ENCODE measurements at regions not wholly inside any gene's neighbourhood (a gene's known extent, or its start where the extent isn't known, plus 50 kb on each side); places are given as distances from the start of the nearest gene placed in this dataset.
A peak's percentile ranks its signal among the peaks of the same experiment; 100 is the strongest.
"Not testable (repeated sequence)": the region's sequence is repeated elsewhere in the genome, so short reads cannot be mapped to it uniquely, and the experiment has no call there.

DNA sequence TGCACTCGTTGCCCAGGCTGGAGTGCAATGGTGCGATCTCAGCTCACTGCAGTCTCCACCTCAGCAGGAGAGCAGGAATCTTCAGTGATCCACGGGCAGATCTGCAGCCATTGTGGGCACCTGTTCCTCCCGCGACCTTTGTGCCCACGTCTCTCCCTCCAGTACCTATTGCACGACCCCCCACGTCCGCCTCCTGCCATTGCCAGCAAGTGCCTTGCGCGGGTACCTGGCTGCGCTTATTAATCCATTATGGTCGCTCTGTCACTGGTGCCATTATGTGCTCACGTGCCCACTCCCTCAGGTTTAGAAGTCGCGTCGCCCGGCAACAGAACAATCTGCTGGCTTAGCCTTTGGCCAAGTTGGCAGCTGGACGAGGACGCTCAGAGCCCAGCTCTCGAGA lies 146.2 kb upstream of the C1QTNF3 start:
- not testable (repeated sequence) for DNase-seq (ENCODE audit: low read depth)

DNA sequence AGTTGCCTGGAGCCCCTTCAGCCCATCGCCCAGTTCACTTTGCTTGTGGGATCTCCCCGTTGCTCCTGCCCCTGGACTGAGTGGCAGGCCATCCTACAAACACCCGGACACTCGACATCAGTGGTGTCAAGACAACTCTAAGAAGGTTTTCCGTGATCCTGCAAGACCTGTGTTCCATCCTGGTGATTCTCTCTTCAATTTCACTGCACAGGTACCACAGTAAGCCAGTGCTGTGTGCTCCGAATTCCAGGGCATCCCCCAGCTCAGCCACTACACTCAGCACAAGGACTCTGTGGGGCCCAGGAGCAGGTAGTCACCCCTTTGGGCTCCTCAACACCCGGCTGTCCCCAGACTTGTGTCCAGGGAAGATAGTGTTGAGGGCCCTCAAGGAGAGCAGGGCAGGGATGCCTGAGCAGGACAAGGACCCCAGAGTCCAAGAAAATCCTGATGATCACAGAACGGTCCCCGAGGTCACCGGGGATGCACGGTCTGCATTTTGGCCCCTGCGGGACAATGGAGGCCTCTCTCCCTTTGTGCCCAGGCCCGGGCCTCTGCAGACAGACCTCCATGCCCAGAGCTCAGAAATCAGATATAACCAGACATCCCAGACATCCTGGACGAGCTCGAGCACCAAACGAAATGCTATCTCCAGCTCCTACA lies 146.9 kb upstream of the C1QTNF3 start:
- not testable (repeated sequence) for DNase-seq (ENCODE audit: low read depth)

DNA sequence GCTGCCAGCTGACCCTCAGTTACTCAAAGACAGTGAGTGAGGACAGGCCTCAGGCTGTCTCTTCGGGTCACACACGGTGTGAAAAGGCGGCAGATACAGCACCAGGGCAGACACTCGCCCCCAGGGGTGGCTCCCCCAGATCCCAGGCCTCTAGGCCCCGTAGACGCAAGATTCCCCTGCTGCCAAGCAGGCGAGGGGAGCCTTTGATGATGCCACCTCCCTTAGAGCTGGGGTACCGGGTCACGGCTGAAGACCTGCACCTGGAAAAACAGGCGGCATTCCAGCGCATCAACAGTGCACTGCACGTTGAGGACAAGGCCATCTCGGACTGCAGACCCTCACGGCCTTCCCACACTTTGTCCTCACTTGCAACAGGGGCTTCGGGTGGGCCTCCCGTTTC lies 147.5 kb upstream of the C1QTNF3 start:
- DNase-seq (ENCODE audit: low read depth), result not testable (repeated sequence)

DNA sequence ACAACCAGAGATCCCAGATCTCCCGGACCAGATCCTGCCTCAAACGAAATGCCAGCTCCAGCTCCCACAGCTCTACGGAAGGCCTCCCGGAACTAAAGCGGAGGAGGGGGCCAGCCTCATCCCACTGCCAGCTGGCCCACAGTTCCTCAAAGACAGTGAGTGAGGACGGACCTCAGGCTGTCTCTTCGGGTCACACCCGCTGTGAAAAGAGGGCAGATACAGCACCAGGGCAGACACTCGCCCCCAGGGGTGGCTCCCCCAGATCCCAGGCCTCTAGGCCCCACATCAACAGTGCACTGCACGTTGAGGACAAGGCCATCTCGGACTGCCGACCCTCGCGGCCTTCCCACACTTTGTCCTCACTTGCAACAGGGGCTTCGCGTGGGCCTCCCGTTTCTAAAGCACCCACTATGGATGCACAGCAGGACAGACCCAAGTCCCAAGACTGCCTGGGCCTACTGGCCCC lies 148.3 kb upstream of the C1QTNF3 start:
- DNase-seq (ENCODE audit: low read depth), result not testable (repeated sequence)

DNA sequence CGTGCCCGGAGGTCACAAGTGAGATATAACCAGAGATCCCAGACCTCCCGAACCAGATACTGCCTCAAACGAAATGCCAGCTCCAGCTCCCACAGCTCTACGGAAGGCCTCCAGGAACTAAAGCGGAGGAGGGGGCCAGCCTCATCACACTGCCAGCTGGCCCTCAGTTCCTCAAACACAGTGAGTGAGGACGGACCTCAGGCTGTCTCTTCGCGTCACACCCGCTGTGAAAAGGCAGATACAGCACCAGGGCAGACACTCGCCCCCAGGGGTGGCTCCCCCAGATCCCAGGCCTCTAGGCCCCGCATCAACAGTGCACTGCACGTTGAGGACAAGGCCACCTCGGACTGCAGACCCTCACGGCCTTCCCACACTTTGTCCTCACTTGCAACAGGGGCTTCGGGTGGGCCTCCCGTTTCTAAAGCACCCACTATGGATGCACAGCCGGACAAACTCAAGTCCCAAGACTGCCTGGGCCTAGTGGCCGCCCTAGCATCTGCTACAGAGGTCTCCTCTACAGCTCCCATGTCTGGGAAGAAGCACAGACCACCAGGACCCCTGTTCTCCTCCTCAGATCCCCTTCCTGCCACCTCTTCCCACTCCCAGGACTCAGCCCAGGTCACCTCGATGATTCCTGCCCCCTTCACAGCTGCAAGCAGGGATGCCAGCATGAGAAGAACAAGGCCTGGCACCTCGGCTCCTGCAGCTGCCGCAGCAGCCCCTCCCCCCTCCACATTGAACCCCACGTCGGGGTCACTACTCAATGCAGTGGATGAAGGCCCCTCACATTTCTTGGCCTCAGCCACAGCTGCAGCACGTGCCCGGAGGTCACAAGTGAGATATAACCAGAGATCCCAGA lies 149.3 kb upstream of the C1QTNF3 start:
- DNase-seq (ENCODE audit: low read depth), result not testable (repeated sequence)

DNA sequence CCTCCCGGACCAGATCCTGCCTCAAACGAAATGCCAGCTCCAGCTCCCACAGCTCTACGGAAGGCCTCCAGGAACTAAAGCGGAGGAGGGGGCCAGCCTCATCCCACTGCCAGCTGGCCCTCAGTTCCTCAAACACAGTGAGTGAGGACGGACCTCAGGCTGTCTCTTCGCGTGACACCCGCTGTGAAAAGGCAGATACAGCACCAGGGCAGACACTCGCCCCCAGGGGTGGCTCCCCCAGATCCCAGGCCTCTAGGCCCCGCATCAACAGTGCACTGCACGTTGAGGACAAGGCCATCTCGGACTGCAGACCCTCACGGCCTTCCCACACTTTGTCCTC lies 149.9 kb upstream of the C1QTNF3 start:
- not testable (repeated sequence) for DNase-seq (ENCODE audit: low read depth)

DNA sequence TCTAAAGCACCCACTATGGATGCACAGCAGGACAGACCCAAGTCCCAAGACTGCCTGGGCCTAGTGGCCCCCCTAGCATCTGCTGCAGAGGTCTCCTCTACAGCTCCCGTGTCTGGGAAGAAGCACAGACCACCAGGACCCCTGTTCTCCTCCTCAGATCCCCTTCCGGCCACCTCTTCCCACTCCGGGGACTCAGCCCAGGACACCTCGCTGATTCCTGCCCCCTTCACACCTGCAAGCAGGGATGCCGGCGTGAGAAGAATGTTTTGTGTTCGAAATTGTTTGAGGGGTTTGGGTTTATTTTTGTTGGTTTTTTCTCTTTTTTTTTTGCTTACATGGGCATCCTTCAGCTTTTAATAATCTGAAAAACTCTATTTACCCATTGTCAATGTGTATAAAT lies 150.3 kb upstream of the C1QTNF3 start:
- DNase-seq (ENCODE audit: low read depth), result not testable (repeated sequence)

DNA sequence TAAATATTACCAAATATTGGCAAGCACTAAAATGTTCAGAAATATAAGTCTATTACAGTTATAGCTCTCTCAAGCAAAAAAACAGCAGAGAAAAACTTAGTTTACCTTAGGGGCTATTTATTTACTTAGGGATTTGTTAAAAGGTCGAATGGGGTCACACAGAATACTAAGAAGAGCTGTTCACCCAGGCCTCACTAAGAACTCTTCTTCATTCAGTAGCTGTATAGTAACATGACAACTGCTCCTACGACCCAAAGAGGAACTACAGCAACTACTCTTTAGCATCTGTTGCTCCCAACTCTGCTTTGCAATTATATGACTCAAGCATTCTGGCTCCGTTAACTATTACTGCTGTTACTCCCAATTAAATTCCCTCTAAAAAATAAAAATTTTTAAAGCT lies 150.8 kb upstream of the C1QTNF3 start:
- not testable (repeated sequence) for DNase-seq (ENCODE audit: low read depth)

DNA sequence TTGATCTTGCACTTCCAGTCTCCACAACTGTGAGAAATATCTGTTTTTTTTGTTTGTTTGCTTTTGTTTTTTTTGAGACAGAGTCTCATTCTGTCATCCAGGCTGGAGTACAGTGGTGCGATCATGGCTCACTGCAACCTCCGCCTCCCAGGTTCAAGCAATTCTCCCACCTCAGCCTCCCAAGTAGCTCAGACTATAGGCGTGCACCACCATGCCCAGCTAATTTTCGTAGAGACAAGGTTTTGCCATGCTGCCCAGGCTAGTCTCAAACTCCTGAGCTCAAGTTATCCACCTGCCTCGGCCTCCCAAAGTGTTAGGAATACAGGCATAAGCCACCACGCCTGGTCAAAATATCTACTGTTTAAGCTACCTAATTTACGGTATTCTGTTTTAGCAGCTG lies 153.1 kb upstream of the C1QTNF3 start:
- not testable (repeated sequence) for DNase-seq (ENCODE audit: low read depth)

DNA sequence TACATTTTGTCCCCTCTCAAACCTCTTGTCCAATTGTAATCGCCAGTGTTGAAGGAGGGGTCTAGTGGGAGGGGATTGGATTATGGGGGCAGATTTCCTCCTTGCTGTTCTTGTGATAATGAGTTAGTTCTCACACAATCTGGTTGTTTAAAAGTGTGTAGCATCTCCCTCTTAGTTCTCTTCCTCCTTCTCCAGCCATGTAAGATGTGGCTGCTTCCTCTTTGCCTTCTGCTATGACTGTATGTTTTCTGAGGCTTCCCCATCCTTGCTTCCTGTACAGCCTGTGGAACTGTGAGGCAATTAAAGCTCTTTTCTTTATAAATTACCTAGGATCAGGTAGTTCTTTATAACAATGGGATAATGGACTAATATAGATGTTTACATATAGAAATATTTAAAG lies 162.3 kb upstream of the C1QTNF3 start:
- DNase-seq (ENCODE audit: low read depth), result not testable (repeated sequence)

DNA sequence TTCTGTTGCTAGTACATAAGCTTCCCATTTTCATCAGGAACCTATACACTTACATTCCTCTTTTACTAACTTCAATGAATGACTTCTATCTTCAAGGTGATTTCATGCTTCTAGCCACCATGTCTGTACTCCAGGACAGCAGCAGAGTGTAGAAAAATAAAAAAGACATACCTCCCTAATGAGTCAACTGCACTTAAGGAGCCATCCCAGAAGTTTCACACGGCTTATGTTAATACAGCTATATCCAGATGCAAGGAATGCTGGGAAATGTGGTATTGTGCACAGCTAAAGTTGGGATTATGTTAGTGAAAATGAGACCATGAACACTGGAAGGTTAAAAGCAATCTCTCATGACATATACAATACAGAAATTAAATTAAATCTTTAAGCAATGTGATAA lies 174.4 kb upstream of the C1QTNF3 start:
- DNase-seq (ENCODE audit: low read depth), result not testable (repeated sequence)

DNA sequence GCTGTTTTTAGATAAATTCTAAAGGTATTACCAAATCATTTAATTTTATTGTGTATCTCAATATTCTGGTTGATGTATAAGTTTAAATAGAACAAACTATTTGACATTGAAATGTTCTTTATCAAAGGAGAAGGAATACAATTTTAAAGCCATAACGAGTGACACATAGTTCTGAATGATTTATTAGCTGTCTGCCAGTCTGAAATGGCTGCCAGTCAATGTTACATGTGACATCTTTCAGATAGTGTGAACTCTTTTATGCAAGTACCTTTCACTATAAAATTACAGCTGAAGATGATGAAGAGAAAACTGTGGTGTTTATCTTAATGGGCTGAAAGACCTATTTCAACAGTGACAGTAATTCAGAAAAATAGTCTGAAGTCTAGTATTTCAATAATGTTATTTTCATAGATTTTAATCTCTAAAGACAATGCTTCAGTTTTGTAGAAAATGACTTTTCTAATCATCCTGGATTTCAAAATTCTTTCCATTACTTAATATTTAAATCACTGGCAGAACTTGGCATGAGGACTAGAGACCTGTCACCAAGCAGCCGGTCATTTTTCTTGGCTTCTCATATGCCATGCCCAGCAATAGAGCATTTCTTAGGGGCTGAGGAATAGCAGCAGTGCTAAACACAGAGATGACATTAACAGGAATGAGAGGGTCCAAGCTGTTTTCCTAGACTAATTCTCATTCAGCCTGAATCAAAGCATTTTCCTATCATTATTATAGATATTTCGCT lies 178.5 kb upstream of the C1QTNF3 start:
- not testable (repeated sequence) for DNase-seq (ENCODE audit: low read depth)

DNA sequence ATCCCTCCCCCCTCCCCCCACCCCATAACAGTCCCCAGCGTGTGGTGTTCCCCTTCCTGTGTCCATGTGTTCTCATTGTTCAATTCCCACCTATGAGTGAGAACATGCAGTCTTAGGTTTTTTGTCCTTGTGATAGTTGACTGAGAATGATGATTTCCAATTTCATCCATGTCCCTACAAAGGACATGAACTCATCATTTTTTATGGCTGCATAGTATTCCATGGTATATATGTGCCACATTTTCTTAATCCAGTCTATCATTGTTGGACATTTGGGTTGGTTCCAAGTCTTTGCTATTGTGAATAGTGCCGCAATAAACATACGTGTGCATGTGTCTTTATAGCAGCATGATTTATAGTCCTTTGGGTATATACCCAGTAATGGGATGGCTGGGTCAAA lies 180.1 kb upstream of the C1QTNF3 start:
- DNase-seq (ENCODE audit: low read depth), result not testable (repeated sequence)

DNA sequence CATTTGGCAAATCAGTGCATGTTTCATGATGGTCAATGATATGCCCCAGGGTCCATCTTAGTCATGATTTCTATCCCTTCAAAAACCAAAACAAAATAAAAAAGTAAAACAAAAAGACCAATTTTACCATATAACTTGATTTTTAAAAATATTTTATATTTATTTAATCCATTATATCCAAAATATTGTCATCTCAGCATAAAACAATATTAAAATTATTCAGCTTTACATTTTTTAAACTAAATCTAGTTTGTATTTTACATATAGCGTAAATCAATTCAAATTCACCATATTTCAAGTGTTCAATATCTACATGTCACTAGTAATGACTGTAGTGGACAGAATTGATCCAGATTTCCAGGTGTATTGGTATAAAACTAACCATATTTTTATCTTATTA lies 187.4 kb upstream of the C1QTNF3 start:
- not testable (repeated sequence) for DNase-seq (ENCODE audit: low read depth)

DNA sequence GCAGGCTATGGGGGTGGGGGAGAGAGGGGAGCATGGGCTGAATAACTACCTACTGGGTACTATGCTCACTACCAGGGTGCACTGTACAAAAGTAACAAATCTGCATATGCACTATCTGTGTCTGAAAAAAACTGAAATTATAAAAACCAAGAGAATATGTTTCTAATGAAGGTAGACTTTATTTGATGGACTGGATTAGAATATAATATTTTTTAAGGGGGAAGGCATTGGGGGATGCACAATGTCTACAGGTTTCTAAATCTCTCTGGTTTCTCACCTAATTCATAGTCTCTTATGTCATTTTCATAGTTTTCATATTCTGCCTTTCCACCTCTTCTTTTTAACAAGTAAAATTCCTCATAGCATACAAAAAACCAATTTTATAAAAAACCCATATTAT lies 200.8 kb upstream of the C1QTNF3 start:
- not testable (repeated sequence) for DNase-seq (ENCODE audit: low read depth)

DNA sequence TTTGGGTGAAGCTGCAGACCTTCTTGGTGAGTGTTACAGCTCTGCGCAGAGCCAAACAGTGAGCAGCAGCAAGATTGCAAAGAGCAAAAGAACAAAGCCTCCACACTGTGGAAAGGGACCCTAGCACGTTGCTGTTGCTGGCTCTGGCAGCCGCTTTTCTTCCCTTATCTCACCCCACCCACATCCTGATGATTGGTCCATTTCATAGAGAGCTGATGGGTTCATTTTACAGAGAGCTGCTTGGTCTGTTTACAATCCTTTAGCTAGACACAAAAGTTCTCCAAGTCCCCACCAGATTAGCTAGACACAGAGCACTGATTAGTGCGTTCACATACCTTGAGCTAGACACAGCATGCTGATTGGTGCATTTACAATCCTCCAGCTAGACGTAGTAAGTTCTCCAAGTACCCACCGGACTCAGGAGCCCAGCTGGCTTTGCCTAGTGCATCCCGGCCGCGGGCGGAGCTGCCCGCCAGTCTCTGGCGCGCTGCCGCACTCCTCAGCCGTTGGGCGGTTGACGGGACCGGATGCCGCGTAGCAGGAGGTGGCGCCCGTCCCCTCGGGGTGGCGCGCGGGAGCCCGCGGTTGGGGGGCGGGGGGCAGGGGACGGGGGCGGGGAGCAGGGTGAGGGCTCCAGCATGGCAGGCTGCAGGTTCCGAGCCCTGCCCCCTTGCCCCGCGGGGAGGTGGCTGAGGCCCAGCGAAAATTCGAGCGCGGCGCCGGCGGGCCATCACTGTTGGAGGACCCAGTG lies 201.4 kb upstream of the C1QTNF3 start:
- peak; percentile 41 for DNase-seq (ENCODE audit: low read depth)

DNA sequence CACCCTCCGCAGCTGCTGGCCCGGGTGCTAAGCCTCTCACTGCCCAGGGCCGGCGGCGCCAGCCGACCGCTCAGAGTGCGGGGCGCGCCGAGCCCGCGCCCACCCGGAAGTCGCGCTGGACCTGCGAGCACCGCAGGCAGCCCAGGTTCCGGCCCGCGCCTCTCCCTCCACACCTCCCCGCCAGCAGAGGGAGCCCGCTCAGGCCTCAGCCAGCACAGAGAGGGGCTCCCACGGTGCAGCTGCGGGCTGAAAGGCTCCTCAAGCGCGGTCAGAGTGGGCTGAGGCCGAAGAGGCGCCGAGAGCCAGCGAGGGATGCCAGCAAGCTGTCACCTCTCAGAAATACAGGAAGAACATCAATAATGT lies 202.0 kb upstream of the C1QTNF3 start:
- not testable (repeated sequence) for DNase-seq (ENCODE audit: low read depth)

DNA sequence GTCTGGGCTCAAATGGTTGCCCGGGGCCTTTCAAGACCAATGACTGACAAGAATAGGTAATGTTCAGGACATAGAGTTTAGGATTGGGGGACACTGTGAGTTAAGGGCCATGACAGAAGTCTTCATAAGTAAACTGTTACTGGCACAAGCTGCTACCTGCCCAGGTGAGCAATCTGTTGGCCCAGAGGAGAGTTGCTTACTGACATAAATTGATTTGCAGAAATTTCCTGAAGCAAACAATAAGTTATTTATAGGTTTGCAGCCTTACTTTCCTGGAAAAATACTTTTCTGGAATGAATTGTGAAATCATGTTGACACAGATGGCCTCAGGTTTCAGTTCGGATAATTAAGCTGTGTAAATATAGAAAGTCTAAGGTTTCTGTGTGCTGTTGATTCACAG lies 202.8 kb upstream of the C1QTNF3 start:
- DNase-seq (ENCODE audit: low read depth), result not testable (repeated sequence)

DNA sequence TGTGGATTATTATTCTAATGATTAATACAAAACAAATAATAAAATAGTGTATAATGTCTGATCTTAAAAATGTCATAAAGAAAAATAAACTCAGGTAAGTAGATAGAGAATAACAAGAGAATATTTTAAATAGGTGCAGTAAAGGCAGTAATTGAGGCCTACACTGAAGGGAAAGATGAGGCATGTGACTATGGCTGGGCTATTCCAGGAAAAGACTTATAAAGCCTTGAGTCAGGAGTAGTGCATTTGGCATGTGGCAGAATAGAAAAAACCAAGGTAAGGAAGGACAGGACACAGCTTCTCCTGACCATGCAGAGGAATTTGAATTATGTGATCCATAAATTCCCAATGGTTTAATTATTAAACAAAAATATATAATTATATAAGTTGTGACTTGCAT lies 215.6 kb upstream of the C1QTNF3 start:
- not testable (repeated sequence) for DNase-seq (ENCODE audit: low read depth)

DNA sequence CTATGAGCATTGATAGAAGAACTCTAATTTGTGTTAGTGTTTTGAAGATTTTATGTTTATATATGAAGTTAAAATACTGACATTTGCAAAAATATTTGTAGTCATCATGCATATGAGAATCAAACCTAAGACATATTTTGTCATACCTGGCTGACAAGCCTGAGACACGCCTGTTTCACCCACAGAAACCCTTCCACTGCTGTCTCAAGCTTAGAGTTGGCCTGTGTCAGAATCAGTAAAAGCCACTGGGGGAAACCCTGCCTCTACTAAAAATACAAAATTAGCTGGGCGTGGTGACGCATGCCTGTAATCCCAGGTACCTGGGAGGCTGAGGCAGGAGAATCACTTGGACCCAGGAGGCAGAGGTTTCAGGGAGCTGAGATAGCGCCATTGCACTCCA lies 218.0 kb upstream of the C1QTNF3 start:
- not testable (repeated sequence) for DNase-seq (ENCODE audit: low read depth)

DNA sequence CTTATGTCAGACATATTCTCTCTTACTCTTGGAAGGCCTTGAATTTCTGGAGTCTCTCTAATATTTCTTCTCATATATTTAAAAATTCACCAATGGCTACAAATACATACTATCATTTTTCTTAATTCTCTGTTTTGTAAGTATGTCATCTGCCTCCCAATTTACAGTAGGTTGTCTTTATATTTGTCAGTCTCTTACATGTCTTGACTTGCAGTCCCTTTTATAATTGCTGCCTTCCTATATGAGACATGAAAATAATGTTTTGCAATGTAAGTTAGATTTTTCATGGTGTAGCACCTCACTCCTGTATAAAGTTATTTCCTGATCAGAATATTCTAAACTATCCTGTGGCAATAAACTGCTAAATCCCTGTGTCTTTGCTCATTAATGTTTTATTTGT lies 223.1 kb upstream of the C1QTNF3 start:
- not testable (repeated sequence) for DNase-seq (ENCODE audit: low read depth)

DNA sequence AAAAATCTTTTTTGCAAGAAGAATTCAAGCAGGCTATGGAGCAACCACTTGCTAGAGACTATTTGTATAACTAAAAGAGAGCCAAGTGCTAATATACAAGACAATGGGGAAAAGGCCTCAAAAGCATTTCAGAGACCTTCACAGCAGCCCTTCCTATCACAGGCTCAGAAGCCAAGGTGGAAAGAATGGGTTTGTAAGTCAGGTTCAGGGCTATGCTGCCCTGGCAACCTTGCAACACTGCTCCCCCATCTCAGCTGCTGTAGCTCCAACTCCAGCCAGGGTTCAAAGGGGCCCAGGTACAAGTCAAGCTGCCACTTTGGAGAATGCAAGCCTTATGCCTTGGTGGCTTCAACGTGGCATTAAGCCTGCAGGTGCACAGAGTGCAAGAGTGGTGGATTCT lies 253.7 kb upstream of the C1QTNF3 start:
- not testable (repeated sequence) for DNase-seq (ENCODE audit: low read depth)

Data from stimulated activated CD8-positive, alpha-beta memory T cell treated with anti-CD3 and anti-CD28 coated beads, Interleukin-7, amount 100 ng/mL, for 24 hours (primary cell).